ENCODE measurements at regions not wholly inside any gene's neighbourhood (a gene's known extent, or its start where the extent isn't known, plus 50 kb on each side); places are given as distances from the start of the nearest gene placed in this dataset.

GRCh38 chr1:73356485-73356884 is 841.5 kb downstream of the LRRIQ3 start:
- no peak overlapping the region for H3K4me3 ChIP-seq (ENCODE audit: low read length in 2 of 2)
- H3K4me1 ChIP-seq (ENCODE audit: control insufficient read depth in 2 of 2, insufficient read depth in 2 of 2, low read length in 2 of 2), result no peaks in the 10 kb centered on the region
- H3K9me3 ChIP-seq (ENCODE audit: control insufficient read depth in 2 of 2, low read length in 2 of 2), result no peaks in the 10 kb centered on the region
- H3K27me3 ChIP-seq (ENCODE audit: control insufficient read depth in 2 of 2, insufficient read depth in 2 of 2, low read length in 2 of 2), result no peaks in the 10 kb centered on the region
- no peak overlapping the region for H3K9ac ChIP-seq (ENCODE audit: low read depth in 1 of 2, low read length in 2 of 2)
- H3K36me3 ChIP-seq (ENCODE audit: control insufficient read depth in 2 of 2, insufficient read depth in 2 of 2, low read length in 2 of 2), result no peaks in the 10 kb centered on the region
- no peak overlapping the region for H3K27ac ChIP-seq (ENCODE audit: low read depth in 2 of 2, low read length in 2 of 2)

GRCh38 chr1:73343947-73344346 is 854.0 kb downstream of the LRRIQ3 start:
- Histone ChIP-seq H3K4me1 (ENCODE audit: control insufficient read depth in 2 of 2, insufficient read depth in 2 of 2, low read length in 2 of 2) (no peaks in the 10 kb centered on the region), H3K9ac (ENCODE audit: low read depth in 1 of 2, low read length in 2 of 2) (no peak overlapping the region), H3K27me3 (ENCODE audit: control insufficient read depth in 2 of 2, insufficient read depth in 2 of 2, low read length in 2 of 2) (no peaks in the 10 kb centered on the region), H3K4me3 (ENCODE audit: low read length in 2 of 2) (no peak overlapping the region), H3K9me3 (ENCODE audit: control insufficient read depth in 2 of 2, low read length in 2 of 2) (no peaks in the 10 kb centered on the region), H3K36me3 (ENCODE audit: control insufficient read depth in 2 of 2, insufficient read depth in 2 of 2, low read length in 2 of 2) (no peaks in the 10 kb centered on the region), H3K27ac (ENCODE audit: low read depth in 2 of 2, low read length in 2 of 2) (no peak overlapping the region)

GRCh38 chr1:73333847-73334503 is 864.0 kb downstream of the LRRIQ3 start:
- H3K27ac ChIP-seq (ENCODE audit: low read depth in 2 of 2, low read length in 2 of 2), result no peak overlapping the region
- no peak overlapping the region for H3K9ac ChIP-seq (ENCODE audit: low read depth in 1 of 2, low read length in 2 of 2)

GRCh38 chr1:73331726-73332125 is 866.2 kb downstream of the LRRIQ3 start:
- no peaks in the 10 kb centered on the region for H3K27me3 ChIP-seq (ENCODE audit: control insufficient read depth in 2 of 2, insufficient read depth in 2 of 2, low read length in 2 of 2)
- no peak overlapping the region for H3K27ac ChIP-seq (ENCODE audit: low read depth in 2 of 2, low read length in 2 of 2)
- H3K9ac ChIP-seq (ENCODE audit: low read depth in 1 of 2, low read length in 2 of 2), result no peak overlapping the region
- H3K4me1 ChIP-seq (ENCODE audit: control insufficient read depth in 2 of 2, insufficient read depth in 2 of 2, low read length in 2 of 2), result no peaks in the 10 kb centered on the region
- H3K36me3 ChIP-seq (ENCODE audit: control insufficient read depth in 2 of 2, insufficient read depth in 2 of 2, low read length in 2 of 2), result no peaks in the 10 kb centered on the region
- H3K4me3 ChIP-seq (ENCODE audit: low read length in 2 of 2), result no peak overlapping the region
- H3K9me3 ChIP-seq (ENCODE audit: control insufficient read depth in 2 of 2, low read length in 2 of 2), result peaks cover 0 to 5% of the 10 kb centered on the region in 2 donors

More at GRCh38 chr1:73333847-73334503, 864.0 kb downstream of the LRRIQ3 start:
- Histone ChIP-seq H3K36me3 (ENCODE audit: control insufficient read depth in 2 of 2, insufficient read depth in 2 of 2, low read length in 2 of 2) (no peaks in the 10 kb centered on the region), H3K4me3 (ENCODE audit: low read length in 2 of 2) (no peak overlapping the region), H3K27me3 (ENCODE audit: control insufficient read depth in 2 of 2, insufficient read depth in 2 of 2, low read length in 2 of 2) (no peaks in the 10 kb centered on the region), H3K4me1 (ENCODE audit: control insufficient read depth in 2 of 2, insufficient read depth in 2 of 2, low read length in 2 of 2) (no peaks in the 10 kb centered on the region), H3K9me3 (ENCODE audit: control insufficient read depth in 2 of 2, low read length in 2 of 2) (no peaks in the 10 kb centered on the region)

GRCh38 chr1:73327998-73328397 is 870.0 kb downstream of the LRRIQ3 start:
- Histone ChIP-seq H3K27ac (ENCODE audit: low read depth in 2 of 2, low read length in 2 of 2) (no peak overlapping the region), H3K9ac (ENCODE audit: low read depth in 1 of 2, low read length in 2 of 2) (no peak overlapping the region), H3K4me1 (ENCODE audit: control insufficient read depth in 2 of 2, insufficient read depth in 2 of 2, low read length in 2 of 2) (no peaks in the 10 kb centered on the region), H3K9me3 (ENCODE audit: control insufficient read depth in 2 of 2, low read length in 2 of 2) (peaks cover 0 to 5% of the 10 kb centered on the region in 2 donors), H3K36me3 (ENCODE audit: control insufficient read depth in 2 of 2, insufficient read depth in 2 of 2, low read length in 2 of 2) (no peaks in the 10 kb centered on the region), H3K27me3 (ENCODE audit: control insufficient read depth in 2 of 2, insufficient read depth in 2 of 2, low read length in 2 of 2) (no peaks in the 10 kb centered on the region), H3K4me3 (ENCODE audit: low read length in 2 of 2) (no peak overlapping the region)

GRCh38 chr1:73327180-73327793 is 870.7 kb downstream of the LRRIQ3 start:
- Histone ChIP-seq H3K36me3 (ENCODE audit: control insufficient read depth in 2 of 2, insufficient read depth in 2 of 2, low read length in 2 of 2) (no peaks in the 10 kb centered on the region), H3K27ac (ENCODE audit: low read depth in 2 of 2, low read length in 2 of 2) (no peak overlapping the region), H3K27me3 (ENCODE audit: control insufficient read depth in 2 of 2, insufficient read depth in 2 of 2, low read length in 2 of 2) (no peaks in the 10 kb centered on the region), H3K9me3 (ENCODE audit: control insufficient read depth in 2 of 2, low read length in 2 of 2) (peaks cover 0 to 5% of the 10 kb centered on the region in 2 donors), H3K9ac (ENCODE audit: low read depth in 1 of 2, low read length in 2 of 2) (no peak overlapping the region), H3K4me1 (ENCODE audit: control insufficient read depth in 2 of 2, insufficient read depth in 2 of 2, low read length in 2 of 2) (no peaks in the 10 kb centered on the region), H3K4me3 (ENCODE audit: low read length in 2 of 2) (no peak overlapping the region)

- H3K36me3 ChIP-seq (ENCODE audit: control insufficient read depth in 2 of 2, insufficient read depth in 2 of 2, low read length in 2 of 2), result no peaks in the 10 kb centered on the region
- no peaks in the 10 kb centered on the region for H3K4me1 ChIP-seq (ENCODE audit: control insufficient read depth in 2 of 2, insufficient read depth in 2 of 2, low read length in 2 of 2)
- H3K9ac ChIP-seq (ENCODE audit: low read depth in 1 of 2, low read length in 2 of 2), result no peak overlapping the region
- peaks cover 0 to 5% of the 10 kb centered on the region in 2 donors for H3K9me3 ChIP-seq (ENCODE audit: control insufficient read depth in 2 of 2, low read length in 2 of 2)
- no peaks in the 10 kb centered on the region for H3K27me3 ChIP-seq (ENCODE audit: control insufficient read depth in 2 of 2, insufficient read depth in 2 of 2, low read length in 2 of 2)
- H3K27ac ChIP-seq (ENCODE audit: low read depth in 2 of 2, low read length in 2 of 2), result no peak overlapping the region
- no peak overlapping the region for H3K4me3 ChIP-seq (ENCODE audit: low read length in 2 of 2)
These were observed 871.3 kb downstream of the LRRIQ3 start for GRCh38 chr1:73326663-73327062.

- H3K9me3 ChIP-seq (ENCODE audit: control insufficient read depth in 2 of 2, low read length in 2 of 2), result no peaks in the 10 kb centered on the region
- no peak overlapping the region for H3K4me3 ChIP-seq (ENCODE audit: low read length in 2 of 2)
- no peaks in the 10 kb centered on the region for H3K4me1 ChIP-seq (ENCODE audit: control insufficient read depth in 2 of 2, insufficient read depth in 2 of 2, low read length in 2 of 2)
These were observed 887.1 kb downstream of the LRRIQ3 start for GRCh38 chr1:73310797-73311381.

GRCh38 chr1:73306899-73307555 is 890.9 kb downstream of the LRRIQ3 start:
- Histone ChIP-seq H3K9me3 (ENCODE audit: control insufficient read depth in 2 of 2, low read length in 2 of 2) (no peaks in the 10 kb centered on the region), H3K27me3 (ENCODE audit: control insufficient read depth in 2 of 2, insufficient read depth in 2 of 2, low read length in 2 of 2) (no peaks in the 10 kb centered on the region), H3K4me3 (ENCODE audit: low read length in 2 of 2) (no peak overlapping the region), H3K9ac (ENCODE audit: low read depth in 1 of 2, low read length in 2 of 2) (no peak overlapping the region), H3K27ac (ENCODE audit: low read depth in 2 of 2, low read length in 2 of 2) (no peak overlapping the region), H3K36me3 (ENCODE audit: control insufficient read depth in 2 of 2, insufficient read depth in 2 of 2, low read length in 2 of 2) (no peaks in the 10 kb centered on the region), H3K4me1 (ENCODE audit: control insufficient read depth in 2 of 2, insufficient read depth in 2 of 2, low read length in 2 of 2) (no peaks in the 10 kb centered on the region)

More at GRCh38 chr1:73310797-73311381, 887.1 kb downstream of the LRRIQ3 start:
- Histone ChIP-seq H3K27ac (ENCODE audit: low read depth in 2 of 2, low read length in 2 of 2) (no peak overlapping the region), H3K9ac (ENCODE audit: low read depth in 1 of 2, low read length in 2 of 2) (no peak overlapping the region), H3K27me3 (ENCODE audit: control insufficient read depth in 2 of 2, insufficient read depth in 2 of 2, low read length in 2 of 2) (no peaks in the 10 kb centered on the region), H3K36me3 (ENCODE audit: control insufficient read depth in 2 of 2, insufficient read depth in 2 of 2, low read length in 2 of 2) (no peaks in the 10 kb centered on the region)

GRCh38 chr1:73273886-73274285 is 924.1 kb downstream of the LRRIQ3 start:
- Histone ChIP-seq H3K4me1 (ENCODE audit: control insufficient read depth in 2 of 2, insufficient read depth in 2 of 2, low read length in 2 of 2) (no peaks in the 10 kb centered on the region), H3K27me3 (ENCODE audit: control insufficient read depth in 2 of 2, insufficient read depth in 2 of 2, low read length in 2 of 2) (no peaks in the 10 kb centered on the region), H3K9ac (ENCODE audit: low read depth in 1 of 2, low read length in 2 of 2) (no peak overlapping the region), H3K9me3 (ENCODE audit: control insufficient read depth in 2 of 2, low read length in 2 of 2) (peaks cover 0 to 3% of the 10 kb centered on the region in 2 donors), H3K36me3 (ENCODE audit: control insufficient read depth in 2 of 2, insufficient read depth in 2 of 2, low read length in 2 of 2) (no peaks in the 10 kb centered on the region), H3K4me3 (ENCODE audit: low read length in 2 of 2) (no peak overlapping the region), H3K27ac (ENCODE audit: low read depth in 2 of 2, low read length in 2 of 2) (no peak overlapping the region)

Data from mucosa of rectum (tissue), 2 donors.